Activated B cell treated with CpG ODN at 0.5 μM for 24 hours (primary cell): ENCODE measurements at regions not wholly inside any gene's neighbourhood (a gene's known extent, or its start where the extent isn't known, plus 50 kb on each side); places are given as distances from the start of the nearest gene placed in this dataset.

ENCODE experiments used
- ATAC-seq: fragments of 200-7000 bp; cut with Tn5 transposase; one replicate; pipeline ENCODE4 v1.10.0; 2021; ENCODE audit warnings: low read depth, mild to moderate bottlenecking, moderate library complexity
- CTCF ChIA-PET: fragments of 350-600 bp; sonication (Branson Sonifier 250); formaldehyde crosslinking; loops from one replicate; lab custom pipeline; 2021; ENCODE audit warnings: antibody characterized with exemption; lab: Charles Lee
- POLR2A ChIA-PET: fragments of 350-600 bp; sonication (Branson Sonifier 250); formaldehyde crosslinking; loops from one replicate; lab custom pipeline; 2021; ENCODE audit warnings: antibody characterized with exemption; lab: Charles Lee
- DNase-seq: peaks from one replicate; pipeline ENCODE4 v3.0.0; 2022
- H3K27ac Mint-ChIP-seq: one replicate; pipeline ENCODE4 v1.8.0; 2020; ENCODE audit warnings: mixed read lengths
- H3K27me3 Mint-ChIP-seq: one replicate; pipeline ENCODE4 v1.8.0; 2021; ENCODE audit warnings: mixed read lengths
- H3K36me3 Mint-ChIP-seq: one replicate; pipeline ENCODE4 v1.8.0; 2021; ENCODE audit warnings: low read depth, mixed read lengths
- H3K4me1 Mint-ChIP-seq: one replicate; pipeline ENCODE4 v1.8.0; 2021; ENCODE audit warnings: mixed read lengths
- H3K4me3 Mint-ChIP-seq: one replicate; pipeline ENCODE4 v1.8.0; 2020; ENCODE audit warnings: mild to moderate bottlenecking, mixed read lengths
- H3K9me3 Mint-ChIP-seq: one replicate; pipeline ENCODE4 v1.8.0; 2020; ENCODE audit warnings: mixed read lengths
- intact Hi-C: fragments of 100-400 bp; cut with micrococcal nuclease; formaldehyde crosslinking; loops from one replicate; pipeline ENCODE4 v1.15.1; 2024
- TF ChIP-seq, protein P1 (sequence below): fragments of 200-600 bp; IDR thresholded peaks from one replicate; pipeline ENCODE4 v1.8.0; 2022; ENCODE audit warnings: antibody characterized with exemption, mild to moderate bottlenecking

DNA sequence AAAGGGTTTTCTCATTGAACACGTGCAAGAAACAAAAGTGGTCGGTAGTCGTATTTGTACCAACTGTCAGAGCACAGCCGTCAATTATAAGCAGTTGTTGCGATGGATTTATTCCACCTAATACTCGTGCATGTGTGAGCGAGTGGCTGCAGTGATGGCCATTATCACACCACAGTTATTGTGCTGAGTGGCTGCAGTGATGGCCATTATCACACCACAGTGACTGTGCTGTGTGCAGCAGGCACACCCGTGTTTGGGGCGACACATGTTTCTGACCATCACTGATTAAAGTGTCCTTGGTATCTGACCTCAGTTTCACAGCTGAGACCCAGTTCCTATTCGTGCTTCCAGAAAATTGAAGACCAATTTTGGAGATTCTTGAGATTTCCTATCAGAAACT lies 142.9 kb upstream of the PFKP start:
- intact Hi-C loops: no loop called here
- Mint-ChIP-seq H3K4me3 (no peak overlapping the region), H3K4me1 (peaks cover 4% of the 10 kb centered on the region), H3K27ac (no peak overlapping the region), H3K27me3 (peaks cover 19% of the 10 kb centered on the region), H3K36me3 (no peaks in the 10 kb centered on the region), H3K9me3 (no peaks in the 10 kb centered on the region)
- DNase-seq (no peak), ATAC-seq (no peak)
- POLR2A ChIA-PET: no interaction called here
- CTCF ChIA-PET: interaction anchor here (1.2 kb wide), 1 partner anchor 121 kb away, joined by 3 read pairs; no protein-coding TSS in a partner anchor
- TF ChIP-seq, protein P1, sequence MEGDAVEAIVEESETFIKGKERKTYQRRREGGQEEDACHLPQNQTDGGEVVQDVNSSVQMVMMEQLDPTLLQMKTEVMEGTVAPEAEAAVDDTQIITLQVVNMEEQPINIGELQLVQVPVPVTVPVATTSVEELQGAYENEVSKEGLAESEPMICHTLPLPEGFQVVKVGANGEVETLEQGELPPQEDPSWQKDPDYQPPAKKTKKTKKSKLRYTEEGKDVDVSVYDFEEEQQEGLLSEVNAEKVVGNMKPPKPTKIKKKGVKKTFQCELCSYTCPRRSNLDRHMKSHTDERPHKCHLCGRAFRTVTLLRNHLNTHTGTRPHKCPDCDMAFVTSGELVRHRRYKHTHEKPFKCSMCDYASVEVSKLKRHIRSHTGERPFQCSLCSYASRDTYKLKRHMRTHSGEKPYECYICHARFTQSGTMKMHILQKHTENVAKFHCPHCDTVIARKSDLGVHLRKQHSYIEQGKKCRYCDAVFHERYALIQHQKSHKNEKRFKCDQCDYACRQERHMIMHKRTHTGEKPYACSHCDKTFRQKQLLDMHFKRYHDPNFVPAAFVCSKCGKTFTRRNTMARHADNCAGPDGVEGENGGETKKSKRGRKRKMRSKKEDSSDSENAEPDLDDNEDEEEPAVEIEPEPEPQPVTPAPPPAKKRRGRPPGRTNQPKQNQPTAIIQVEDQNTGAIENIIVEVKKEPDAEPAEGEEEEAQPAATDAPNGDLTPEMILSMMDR: no peak

DNA sequence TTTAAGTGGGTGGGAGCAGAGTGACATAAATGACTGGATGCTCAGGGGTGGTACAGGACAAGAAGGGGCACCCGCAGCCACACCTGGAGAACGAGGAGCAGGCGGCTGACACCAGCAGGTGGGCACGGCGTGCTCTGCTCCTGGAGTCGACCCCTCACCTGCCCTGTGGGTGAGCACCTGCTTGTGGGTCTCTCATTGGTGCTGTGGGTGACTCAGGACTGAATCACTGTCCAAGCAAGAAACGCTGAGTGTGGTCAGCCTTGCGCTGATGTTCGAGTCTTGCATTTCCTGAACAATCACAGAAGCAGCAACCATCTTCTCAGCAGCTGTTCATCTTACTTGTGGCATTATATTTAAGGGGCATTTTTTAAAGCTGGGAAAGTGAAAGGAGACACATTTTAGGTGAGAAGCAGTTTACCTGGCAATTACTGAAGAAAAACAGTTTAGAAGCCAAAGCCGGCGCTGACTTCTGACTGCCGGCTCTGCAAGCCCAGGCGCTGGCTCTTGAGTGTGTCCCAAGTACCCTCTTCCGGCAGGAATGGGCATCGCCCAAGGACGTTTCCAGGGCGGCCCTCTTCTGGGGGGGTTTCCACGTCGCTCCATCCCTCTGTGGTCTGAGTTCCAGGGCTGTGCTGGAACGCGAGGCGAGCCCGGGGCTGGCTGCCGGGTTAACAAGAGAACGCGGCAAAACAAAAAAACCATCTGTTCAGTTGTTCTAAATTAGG lies 145.2 kb upstream of the PFKP start:
- ChIA-PET CTCF (no interaction called here), POLR2A (no interaction called here)
- Mint-ChIP-seq H3K9me3 (no peaks in the 10 kb centered on the region), H3K4me3 (no peak overlapping the region), H3K27ac (no peak overlapping the region), H3K4me1 (no peaks in the 10 kb centered on the region), H3K27me3 (peaks cover 19% of the 10 kb centered on the region), H3K36me3 (no peaks in the 10 kb centered on the region)
- TF ChIP-seq, protein P1: no peak
- ATAC-seq (no peak), DNase-seq (no peak)
- intact Hi-C loops: no loop called here

DNA sequence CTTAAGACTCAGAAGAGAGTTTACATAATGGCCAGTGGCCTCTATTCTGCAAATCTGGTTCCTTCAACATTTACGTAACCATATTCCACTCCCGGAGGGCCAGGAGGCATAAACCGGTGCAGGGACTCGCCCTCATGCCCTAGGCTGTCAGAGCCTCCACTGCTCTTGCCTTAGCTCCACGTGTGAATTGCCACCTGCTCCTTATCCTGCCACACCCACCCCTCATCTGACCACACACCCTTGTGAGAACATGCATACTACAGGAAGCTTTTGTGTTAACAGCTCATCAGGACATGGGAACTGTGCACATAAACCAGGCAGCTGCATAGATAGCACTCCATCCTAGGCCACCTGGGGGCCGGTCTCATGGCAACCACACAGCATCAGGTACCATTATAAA lies 146.7 kb upstream of the PFKP start:
- Mint-ChIP-seq H3K27ac (no peak overlapping the region), H3K36me3 (no peaks in the 10 kb centered on the region), H3K4me1 (no peaks in the 10 kb centered on the region), H3K9me3 (no peaks in the 10 kb centered on the region), H3K27me3 (peaks cover 20% of the 10 kb centered on the region), H3K4me3 (no peak overlapping the region)
- DNase-seq (no peak), ATAC-seq (no peak)
- ChIA-PET CTCF (interaction anchor here (0.7 kb wide), 1 partner anchor 123 kb away, joined by 3 read pairs; no protein-coding TSS in a partner anchor), POLR2A (no interaction called here)
- intact Hi-C loops: no loop called here
- TF ChIP-seq, protein P1: no peak

DNA sequence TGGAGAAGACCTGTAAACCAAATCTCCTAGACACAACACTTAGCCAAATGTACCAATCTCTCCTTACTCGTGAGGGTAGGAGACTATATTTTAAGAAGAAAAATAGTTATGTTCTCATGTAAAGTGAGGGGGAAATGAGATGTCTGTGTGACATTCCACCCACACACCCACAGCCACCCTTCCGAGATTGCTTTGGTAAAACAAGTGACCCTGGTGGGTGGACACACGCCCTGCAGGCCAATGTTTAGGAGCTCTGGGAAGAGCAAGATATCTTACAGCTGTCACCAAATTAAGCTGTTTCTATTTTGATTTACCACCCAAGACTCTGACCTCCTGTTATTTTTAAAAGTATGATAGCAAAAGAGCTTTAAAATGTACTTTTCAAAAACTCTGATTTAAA lies 147.2 kb upstream of the PFKP start:
- ChIA-PET CTCF (interaction anchor here (0.7 kb wide), 1 partner anchor 123 kb away, joined by 3 read pairs; no protein-coding TSS in a partner anchor), POLR2A (no interaction called here)
- ATAC-seq (no peak), DNase-seq (no peak)
- Mint-ChIP-seq H3K27me3 (peaks cover 17% of the 10 kb centered on the region), H3K36me3 (no peaks in the 10 kb centered on the region), H3K4me3 (no peak overlapping the region), H3K9me3 (no peaks in the 10 kb centered on the region), H3K27ac (no peak overlapping the region), H3K4me1 (no peaks in the 10 kb centered on the region)
- intact Hi-C loops: no loop called here
- TF ChIP-seq, protein P1: no peak

DNA sequence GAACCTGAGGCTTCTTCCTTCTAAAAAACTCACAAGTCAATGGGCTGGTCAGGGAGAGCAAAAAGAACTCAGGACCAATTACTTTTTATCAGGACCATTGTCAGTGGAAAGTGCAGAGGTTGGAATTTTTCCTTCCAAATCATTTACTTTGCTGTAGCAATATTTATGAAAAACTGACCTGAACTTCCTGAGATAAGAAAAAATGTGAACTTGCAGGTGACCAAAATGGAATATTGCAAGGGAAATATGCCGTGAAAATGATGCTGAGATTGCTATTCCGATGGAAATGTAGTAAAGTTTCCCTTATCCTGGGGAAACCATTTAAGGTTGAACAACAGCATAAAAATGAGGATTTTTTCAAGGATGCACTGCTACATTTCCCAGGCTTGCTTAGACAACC lies 148.3 kb upstream of the PFKP start:
- Mint-ChIP-seq H3K4me1 (no peaks in the 10 kb centered on the region), H3K9me3 (no peaks in the 10 kb centered on the region), H3K27ac (no peak overlapping the region), H3K4me3 (no peak overlapping the region), H3K36me3 (no peaks in the 10 kb centered on the region), H3K27me3 (peaks cover 22% of the 10 kb centered on the region)
- no peak for DNase-seq
- intact Hi-C loops: no loop called here
- CTCF ChIA-PET: no interaction called here
- POLR2A ChIA-PET: no interaction called here
- TF ChIP-seq, protein P1: no peak
- ATAC-seq: no peak
